Activated naive CD4-positive, alpha-beta T cell treated with anti-CD3 and anti-CD28 coated beads, Interleukin-2, amount 50 U/mL, for 72 hours (primary cell): ENCODE measurements at regions not wholly inside any gene's neighbourhood (a gene's known extent, or its start where the extent isn't known, plus 50 kb on each side); places are given as distances from the start of the nearest gene placed in this dataset.
A peak's percentile ranks its signal among the peaks of the same experiment; 100 is the strongest.

Experiments
- ATAC-seq, 2 donors: fragments of 150-1000 bp; cut with Tn5 transposase; 2 replicates each; pipeline ENCODE4 v1.10.0; 2021; ENCODE audit warnings: mild to moderate bottlenecking in 2 of 2, moderate library complexity in 2 of 2
- DNase-seq, 2 donors: peaks; one replicate each; pipeline ENCODE4 v3.0.0; 2021 to 2022; ENCODE audit warnings: low spot score in 2 of 2
- H3K27ac Mint-ChIP-seq, 2 donors: one replicate each; pipeline ENCODE4 v1.8.0; 2022; ENCODE audit warnings: mild to moderate bottlenecking in 2 of 2, mixed read lengths in 2 of 2
- H3K36me3 Mint-ChIP-seq, 2 donors: one replicate each; pipeline ENCODE4 v1.8.0; 2022; ENCODE audit warnings: mixed read lengths in 2 of 2
- H3K9me3 Mint-ChIP-seq, 2 donors: one replicate each; pipeline ENCODE4 v1.8.0; 2022; ENCODE audit warnings: mixed read lengths in 2 of 2

DNA sequence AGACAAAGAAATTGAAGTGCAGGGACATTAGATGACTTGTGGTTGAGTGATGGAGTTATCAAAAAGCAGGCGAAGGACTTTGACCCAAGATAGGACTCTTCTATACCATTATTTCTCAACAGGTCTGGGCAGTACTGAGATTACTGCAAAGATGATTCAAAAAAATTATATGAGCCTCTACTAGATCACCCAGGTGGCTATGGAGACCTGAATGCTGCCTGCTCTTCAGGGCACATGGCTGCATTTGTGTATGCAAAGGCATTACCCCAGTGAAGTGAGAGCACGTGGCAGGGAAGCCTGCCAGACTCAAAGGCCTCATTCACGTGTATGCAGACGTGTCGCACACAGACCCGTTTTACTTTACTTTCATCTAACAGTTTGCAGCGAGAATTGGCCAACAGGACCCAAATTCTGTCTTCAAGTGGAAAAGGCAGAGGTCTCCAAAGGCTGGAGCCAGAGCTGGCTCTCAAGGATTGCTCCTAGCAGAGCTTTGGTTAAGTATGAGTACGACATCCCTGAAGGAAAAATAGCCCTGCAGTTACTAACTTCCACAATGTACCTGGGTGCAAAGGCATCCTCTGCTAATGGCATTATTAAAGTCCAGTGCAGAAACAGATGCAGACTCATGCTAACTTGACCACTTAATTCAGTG is 113.8 kb upstream of the ARMC2 start:
- H3K36me3 Mint-ChIP-seq: no peaks in the 10 kb centered on the region
- ATAC-seq: no peak
- DNase-seq: no peak
- H3K27ac Mint-ChIP-seq: no peak overlapping the region
- no peaks in the 10 kb centered on the region for H3K9me3 Mint-ChIP-seq

DNA sequence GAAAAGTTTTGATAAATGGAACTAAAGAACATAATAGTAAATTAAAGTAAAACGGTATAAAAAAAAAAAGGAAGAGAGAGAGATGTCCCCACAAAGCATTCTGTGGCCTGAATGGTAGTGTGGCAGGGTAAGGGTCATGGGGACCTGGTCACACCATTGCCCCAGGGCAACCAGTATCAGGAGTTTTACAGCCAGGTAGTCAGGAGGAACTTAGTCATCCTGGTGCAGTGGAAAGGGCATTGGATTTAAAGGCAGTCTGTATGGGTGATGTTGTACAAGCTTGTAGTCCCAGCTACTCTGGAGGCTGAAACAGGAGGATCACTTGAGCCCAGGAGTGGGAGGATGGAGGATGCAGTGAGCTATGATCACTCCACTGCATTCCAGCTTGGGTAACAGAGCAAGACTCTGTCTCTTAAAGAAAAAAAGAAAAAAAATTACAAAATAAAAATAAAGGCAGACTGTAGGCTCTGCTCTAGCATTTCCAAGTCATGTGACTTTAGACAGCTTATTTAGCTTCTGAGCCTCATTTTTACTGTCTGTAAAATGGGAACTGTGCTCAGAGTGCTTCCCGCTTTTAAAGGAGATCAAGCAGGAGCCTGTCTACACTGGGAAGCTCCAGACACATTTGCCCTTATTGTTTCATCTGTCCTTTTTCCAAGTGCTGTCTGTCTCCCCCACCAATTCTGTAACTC is 112.8 kb upstream of the ARMC2 start:
- ATAC-seq: no peak
- no peak for DNase-seq
- no peak overlapping the region for H3K27ac Mint-ChIP-seq

DNA sequence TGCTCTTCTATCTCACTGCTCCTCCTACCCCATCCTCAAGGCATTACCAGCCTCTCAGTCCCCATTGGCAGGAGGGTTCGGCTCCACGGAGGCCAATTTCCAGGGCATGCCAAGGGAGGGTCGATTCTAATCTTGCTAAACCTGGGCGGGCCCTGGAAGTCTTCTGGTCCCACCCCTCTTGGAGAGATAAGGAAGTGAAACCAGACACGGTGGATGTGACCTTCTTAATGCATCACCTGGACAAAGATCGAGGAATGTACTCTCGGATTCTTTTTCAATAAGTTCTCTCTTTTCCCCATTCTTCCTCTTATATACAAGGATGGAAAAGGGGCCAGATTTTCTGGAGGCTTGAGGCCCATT is 112.2 kb upstream of the ARMC2 start:
- ATAC-seq: no peak
- no peak overlapping the region for H3K27ac Mint-ChIP-seq
- no peaks in the 10 kb centered on the region for H3K36me3 Mint-ChIP-seq
- no peak for DNase-seq
- no peaks in the 10 kb centered on the region for H3K9me3 Mint-ChIP-seq

More for the DNA sequence above, 112.8 kb upstream of the ARMC2 start:
- Mint-ChIP-seq H3K9me3 (no peaks in the 10 kb centered on the region), H3K36me3 (no peaks in the 10 kb centered on the region)

DNA sequence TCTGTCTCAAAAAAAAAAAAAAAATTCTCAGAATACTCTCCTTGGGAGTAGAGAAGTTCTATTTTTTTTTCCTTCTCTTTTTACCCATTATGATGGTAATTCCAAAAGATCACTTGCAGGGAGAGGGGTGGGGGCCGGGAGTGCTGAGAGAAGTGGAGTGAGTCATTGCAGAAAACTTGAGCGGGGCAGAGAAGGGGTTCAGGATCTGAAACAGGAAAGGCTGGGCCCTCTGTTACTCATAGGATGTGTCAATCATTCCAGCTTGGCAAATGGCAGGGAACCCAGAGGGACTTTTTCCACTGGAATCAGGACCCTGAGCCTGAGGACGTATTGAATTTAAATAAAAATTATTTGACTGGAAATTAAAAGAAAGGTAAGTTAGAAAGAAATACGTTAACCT is 111.4 kb upstream of the ARMC2 start:
- Mint-ChIP-seq H3K36me3 (no peaks in the 10 kb centered on the region), H3K9me3 (no peaks in the 10 kb centered on the region), H3K27ac (no peak overlapping the region)
- no peak for ATAC-seq
- DNase-seq: no peak

DNA sequence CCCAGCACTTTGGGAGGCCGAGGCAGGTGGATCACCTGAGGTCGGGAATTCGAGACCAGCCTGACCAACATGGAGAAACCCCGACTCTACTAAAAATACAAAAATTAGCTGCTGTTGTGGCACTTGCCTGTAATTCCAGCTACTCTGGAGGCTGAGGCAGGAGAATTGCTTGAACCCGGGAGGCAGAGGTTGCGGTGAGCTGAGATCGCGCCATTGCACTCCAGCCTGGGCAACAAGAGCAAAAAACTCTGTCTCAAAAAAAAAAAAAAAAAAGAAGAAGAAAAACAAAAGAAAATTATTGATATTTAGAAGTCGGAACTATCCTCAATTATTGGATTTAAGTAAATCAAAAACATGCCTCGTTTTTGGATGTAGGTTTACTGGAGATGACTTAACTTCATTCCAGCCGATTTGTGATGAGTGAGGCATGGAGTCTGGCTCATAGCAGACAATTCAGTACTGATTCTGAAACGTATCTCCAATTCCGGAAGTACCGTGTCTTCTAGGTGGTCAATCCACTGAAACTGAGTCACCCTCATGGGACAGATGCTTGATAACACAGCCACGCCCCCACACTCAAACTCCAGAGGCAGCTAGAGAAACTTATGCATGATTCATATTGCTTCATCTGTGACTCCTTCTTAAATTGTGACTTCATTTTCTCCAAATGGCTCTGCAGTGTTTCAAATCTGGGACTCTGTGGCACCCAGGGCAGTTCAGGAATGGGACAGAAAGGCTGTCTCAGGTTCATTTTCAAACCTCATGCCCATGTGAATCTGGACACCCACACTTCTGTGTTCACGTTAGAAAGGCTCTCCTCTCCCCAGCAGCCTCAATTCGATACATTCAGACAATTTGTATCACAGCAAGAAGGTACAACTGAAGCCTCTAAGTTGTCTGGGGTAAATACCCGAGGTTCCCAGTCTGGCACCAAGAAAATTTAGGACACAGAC is 110.4 kb upstream of the ARMC2 start:
- DNase-seq: no peak
- Mint-ChIP-seq H3K36me3 (no peaks in the 10 kb centered on the region), H3K9me3 (no peaks in the 10 kb centered on the region), H3K27ac (no peak overlapping the region)
- ATAC-seq: peak; percentile 68 to 84

DNA sequence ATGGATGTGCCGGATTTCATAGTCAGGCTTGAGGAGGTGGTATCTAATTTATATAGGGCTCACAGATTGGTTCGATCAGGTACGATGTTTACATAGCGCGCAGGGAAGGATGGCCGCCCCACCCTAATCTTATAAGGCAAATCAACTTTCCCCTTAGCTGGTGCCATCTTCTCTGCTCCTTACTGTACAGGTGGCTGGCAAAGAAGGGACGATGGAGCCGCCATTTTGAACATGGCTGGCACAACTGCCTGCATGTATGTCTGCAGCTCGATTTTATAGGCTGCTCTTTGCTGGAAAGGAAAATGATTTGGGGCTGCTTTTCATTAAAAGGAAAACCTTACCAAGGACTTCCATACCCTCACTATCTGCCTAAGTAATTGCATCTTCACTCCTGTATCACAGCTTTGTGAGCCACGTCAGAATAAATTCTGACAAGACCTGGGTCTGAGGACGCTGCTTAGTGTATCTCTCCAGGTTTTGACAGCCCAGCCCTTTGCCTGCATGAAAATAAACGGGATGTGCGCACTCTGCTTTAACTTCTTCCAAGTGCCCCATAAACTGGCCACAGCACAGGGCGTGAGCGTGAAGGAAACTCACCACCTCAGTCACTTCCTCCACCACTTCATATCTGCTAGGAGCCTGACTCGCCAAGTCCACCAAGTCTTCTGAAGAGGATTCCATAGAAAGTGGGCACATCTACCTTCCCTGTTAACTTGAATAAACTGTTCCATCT is 109.4 kb upstream of the ARMC2 start:
- ATAC-seq (no peak), DNase-seq (no peak)
- Mint-ChIP-seq H3K9me3 (no peaks in the 10 kb centered on the region), H3K27ac (no peak overlapping the region), H3K36me3 (no peaks in the 10 kb centered on the region)

DNA sequence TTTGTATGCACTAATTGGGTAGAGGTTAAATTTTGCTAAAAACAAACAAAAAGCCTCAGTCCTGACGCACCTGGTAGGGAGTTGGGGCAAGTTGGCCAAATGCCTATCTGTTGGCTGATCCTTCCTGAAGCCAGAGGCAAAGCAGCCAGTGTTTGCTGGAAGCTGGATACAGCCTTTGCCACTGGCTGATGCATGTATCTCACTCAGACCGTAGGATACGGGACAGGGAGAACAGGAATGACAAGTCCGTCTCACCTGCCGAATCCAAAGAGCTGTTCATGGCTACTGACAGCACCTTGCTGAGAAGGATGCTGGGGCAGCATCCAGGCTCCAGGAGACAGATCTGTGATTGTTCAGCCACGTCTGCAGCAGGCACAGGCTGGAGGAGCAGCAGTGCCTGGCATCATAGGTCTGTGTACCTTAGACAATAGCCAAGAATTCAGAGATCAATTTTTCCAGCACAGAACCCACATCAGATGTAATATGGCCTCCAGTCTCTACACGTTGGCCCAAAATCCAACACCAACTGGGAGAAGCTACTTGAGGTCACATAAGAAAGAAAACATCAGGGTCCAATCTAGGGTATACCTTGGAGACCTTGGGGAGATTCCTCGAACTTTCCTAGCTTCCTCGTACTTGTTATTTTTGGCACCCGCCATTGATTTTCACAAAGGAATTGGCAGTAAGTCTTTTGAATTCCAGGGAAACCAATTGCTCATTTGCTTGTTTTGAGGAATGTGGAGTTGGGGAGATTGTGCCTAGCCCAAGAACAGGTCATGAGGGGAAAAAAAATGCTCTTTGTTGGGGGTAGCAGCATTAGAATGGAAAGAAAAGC is 108.5 kb upstream of the ARMC2 start:
- H3K36me3 Mint-ChIP-seq: no peaks in the 10 kb centered on the region
- ATAC-seq (no peak), DNase-seq (no peak)
- H3K9me3 Mint-ChIP-seq: no peaks in the 10 kb centered on the region
- H3K27ac Mint-ChIP-seq: no peak overlapping the region

DNA sequence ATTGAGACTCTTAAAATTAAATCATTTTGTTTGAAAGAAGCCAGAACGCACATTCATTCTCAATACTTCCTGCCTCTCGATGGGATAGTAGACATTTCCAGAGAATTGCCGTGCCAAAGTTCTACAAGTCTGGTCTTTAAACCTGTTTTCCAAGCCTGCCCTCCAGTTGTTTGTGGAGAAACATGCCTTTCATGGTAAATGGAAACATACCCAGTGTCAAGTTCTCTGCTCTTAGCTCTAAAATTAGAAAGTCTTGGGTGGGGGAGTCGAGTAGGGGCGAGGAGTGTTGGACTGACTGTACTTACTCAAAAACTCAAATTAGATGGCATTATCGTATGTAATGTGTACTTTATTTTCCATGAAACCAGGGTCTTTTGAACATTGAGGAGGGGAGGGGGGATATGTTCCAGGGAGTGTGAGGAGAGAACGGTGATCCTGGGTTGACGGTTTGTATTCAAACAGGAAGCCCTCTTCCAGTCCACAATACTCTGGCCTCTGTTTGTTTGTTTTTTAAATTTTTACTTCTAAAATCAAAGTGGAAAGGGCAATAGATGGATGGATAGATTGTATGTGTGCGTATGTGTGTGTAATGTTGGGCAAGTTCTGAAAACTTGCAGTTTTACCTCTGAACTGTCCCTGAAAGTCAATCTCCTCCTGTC is 106.8 kb upstream of the ARMC2 start:
- no peak for ATAC-seq
- Mint-ChIP-seq H3K27ac (no peak overlapping the region), H3K36me3 (no peaks in the 10 kb centered on the region), H3K9me3 (no peaks in the 10 kb centered on the region)
- DNase-seq: no peak

DNA sequence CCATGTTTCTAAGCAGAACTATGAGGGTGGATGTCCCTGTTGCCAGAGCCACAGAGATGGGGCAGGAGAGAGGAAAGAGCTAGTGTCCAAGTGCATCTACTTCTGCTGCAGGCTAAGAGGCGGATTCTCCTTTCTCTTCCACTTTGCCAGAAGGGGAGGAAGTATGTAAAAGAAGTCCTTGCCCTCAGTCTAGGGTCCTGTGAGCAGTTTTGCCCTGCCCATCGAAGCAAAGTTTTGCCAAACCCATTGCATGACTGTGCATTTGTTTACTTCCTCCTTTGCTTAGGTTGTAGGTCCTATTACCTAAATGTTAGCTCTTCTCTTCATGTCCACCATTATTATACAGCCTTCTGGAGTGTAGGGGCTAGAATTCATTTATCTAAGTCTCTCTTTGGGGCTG is 106.2 kb upstream of the ARMC2 start:
- ATAC-seq (no peak), DNase-seq (no peak)
- H3K9me3 Mint-ChIP-seq: no peaks in the 10 kb centered on the region
- no peaks in the 10 kb centered on the region for H3K36me3 Mint-ChIP-seq
- no peak overlapping the region for H3K27ac Mint-ChIP-seq

DNA sequence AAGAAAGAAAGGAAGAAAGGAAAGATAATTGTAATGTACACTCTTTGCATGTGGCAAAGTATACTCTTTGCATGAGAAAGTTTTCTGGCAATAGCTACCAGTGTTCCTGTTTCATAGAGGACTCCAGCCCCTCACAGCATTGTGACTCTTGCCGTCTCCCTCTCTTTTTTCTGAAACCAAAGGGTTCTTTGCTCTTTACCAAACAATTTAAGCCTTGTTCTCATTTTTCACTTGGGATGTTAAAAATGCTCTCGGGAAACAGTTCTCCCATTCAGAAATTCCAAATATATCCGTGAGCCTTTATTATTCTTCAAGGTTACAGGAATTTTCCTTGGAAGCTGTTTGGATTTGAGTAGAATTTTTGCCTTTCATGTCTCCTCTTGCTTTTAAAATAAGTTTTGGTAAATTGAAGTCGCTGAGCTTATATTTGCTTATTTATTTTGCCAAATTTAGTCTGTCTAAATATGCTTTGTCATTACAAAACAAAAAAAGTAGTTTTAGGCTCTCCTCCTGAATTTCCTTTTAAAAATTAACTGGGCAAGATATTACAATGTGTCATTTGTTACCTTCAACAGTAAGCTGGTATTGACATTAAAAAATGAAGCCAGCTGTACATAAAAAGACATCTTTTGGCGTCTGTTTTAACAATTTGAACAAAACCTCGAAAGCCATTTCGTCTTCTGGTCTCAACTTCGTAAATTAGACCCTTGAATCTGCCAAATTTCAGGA is 103.8 kb upstream of the ARMC2 start:
- ATAC-seq: no peak
- Mint-ChIP-seq H3K27ac (no peak overlapping the region), H3K36me3 (no peaks in the 10 kb centered on the region), H3K9me3 (no peaks in the 10 kb centered on the region)
- DNase-seq: no peak

DNA sequence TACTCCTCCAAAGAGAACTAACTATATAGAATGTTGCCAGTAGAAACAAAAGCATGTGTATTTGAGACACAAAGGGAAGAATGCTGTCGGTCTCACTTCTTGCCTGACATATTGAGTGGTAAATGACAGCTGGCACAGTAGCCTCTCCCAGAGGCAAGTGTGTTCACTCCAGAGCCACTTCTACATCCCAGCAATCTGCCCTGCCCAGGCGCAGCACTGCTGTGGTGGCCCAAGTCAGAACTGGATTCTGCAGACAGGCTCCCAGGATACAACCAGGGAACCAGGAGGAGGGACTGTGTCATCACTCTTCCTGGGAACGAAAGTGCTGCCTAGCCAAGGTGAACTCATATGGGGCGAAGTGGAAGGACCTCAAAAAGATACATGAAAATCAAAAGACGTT is 103.2 kb upstream of the ARMC2 start:
- no peaks in the 10 kb centered on the region for H3K36me3 Mint-ChIP-seq
- no peaks in the 10 kb centered on the region for H3K9me3 Mint-ChIP-seq
- no peak overlapping the region for H3K27ac Mint-ChIP-seq
- no peak for DNase-seq
- ATAC-seq: no peak

DNA sequence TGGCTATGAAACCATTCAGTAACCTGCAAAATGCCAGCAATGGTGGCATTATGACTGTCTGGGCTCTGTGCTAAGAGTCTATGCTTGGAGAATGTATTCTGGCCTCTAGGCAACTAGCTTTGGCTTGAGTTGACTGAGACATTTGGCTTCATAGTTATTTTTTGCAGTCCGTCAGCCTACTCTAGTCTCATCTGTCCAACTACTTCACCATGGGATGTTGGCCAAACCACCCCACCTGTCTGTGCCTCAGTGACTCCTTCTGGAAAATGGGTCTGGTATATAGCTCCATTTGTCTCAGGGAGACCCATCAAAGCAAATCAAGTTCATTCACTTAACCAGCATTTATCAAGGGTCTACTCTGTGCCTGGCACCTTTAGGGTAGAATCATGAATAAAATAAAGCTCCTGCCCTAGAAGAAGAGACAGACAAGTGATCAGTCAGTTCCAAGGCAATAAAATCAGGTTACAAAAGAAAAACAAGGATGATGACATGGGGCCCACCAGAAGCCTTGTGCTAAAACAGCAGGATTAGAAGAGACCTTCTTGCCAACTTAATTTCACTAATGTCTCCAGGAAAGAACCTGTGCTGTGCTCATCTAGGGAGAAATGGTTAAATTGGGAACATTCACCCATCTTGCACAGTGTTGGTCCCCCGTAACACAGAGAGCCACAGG is 102.4 kb upstream of the ARMC2 start:
- Mint-ChIP-seq H3K36me3 (no peaks in the 10 kb centered on the region), H3K27ac (no peak overlapping the region), H3K9me3 (no peaks in the 10 kb centered on the region)
- ATAC-seq: no peak
- DNase-seq: no peak

DNA sequence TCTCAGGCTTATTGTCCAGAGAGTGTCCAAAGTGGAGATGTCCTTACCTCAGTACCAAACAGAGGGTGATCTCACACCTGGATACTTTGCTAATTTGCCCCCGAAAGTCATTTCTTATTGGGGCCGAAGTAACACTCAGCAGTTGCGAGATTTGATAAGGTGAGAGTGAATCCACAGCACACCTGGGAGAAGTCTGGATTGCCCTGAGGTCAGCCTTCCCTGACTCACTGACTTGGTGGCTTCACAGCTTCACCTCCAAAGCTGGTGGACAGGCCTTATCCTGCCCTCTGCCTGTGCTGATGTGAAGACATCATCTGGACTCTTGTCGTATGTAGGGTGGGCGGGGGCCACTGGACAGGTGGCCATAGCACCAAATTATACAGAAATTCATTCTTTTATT is 101.9 kb upstream of the ARMC2 start:
- Mint-ChIP-seq H3K9me3 (no peaks in the 10 kb centered on the region), H3K36me3 (no peaks in the 10 kb centered on the region), H3K27ac (no peak overlapping the region)
- ATAC-seq (peak in 1 of 2 donors; percentile 89), DNase-seq (no peak)

DNA sequence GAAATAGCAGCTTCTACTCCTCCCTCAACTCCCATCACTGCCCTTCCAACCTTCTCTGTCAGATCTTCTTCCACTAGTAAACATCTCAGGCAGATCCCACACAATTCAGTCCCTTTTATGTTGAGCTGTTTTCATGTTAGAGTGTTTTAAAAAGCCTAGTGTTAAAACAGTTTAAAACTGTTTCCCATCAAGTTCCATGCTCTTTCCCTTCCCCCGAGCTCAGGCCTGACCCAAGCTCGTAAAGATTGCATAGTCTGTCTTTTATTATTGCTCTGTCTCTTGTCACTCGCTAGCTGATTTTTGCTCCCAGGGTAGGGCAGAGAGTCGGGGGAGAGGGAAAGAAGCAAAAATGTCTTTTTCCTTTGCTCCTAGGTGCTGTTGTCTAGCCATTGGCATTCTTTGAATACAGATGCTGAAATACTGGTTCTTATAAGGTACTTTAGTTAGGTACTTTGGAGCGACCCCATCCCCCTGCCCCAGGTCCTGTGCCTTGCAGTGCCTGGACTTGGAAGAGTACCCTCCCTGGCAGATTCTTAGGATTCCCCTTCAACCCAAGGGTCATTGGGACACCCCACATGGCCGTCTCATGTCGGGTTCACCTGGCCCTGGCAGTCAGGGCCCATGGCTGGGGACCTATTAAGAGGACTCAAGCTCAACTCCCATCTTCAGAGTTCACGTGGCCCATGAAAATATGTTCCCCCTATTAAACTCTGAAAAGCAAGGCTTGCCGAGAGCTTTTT is 101.2 kb upstream of the ARMC2 start:
- no peak overlapping the region for H3K27ac Mint-ChIP-seq
- H3K9me3 Mint-ChIP-seq: no peaks in the 10 kb centered on the region
- no peaks in the 10 kb centered on the region for H3K36me3 Mint-ChIP-seq
- DNase-seq (no peak), ATAC-seq (no peak)
